IMR-90 (cell line): ENCODE measurements at regions not wholly inside any gene's neighbourhood (a gene's known extent, or its start where the extent isn't known, plus 50 kb on each side); places are given as distances from the start of the nearest gene placed in this dataset.

Experiments
- ATAC-seq: fragments of 200-7000 bp; cut with Tn5 transposase; 2 replicates; pipeline ENCODE4 v1.9.1; 2020; ENCODE audit warnings: low read depth, mild to moderate bottlenecking, moderate library complexity
- BruUV-seq: library from RNA; stranded (reverse); fragments of 400-500 nt; replicated peaks from 2 replicates; lab custom pipeline; 2021; lab: Mats Ljungman, UMichigan
- CTCF ChIA-PET: fragments of 300-600 bp; formaldehyde crosslinking; extraction: SDS; loops from one replicate; lab custom pipeline; 2021; ENCODE audit warnings: antibody characterized with exemption; lab: Yijun Ruan, JAX
- POLR2A ChIA-PET: fragments of 300-600 bp; sonication (Branson Sonifier 250); formaldehyde crosslinking; loops from one replicate; lab custom pipeline; 2022; ENCODE audit warnings: antibody characterized with exemption; ENCODE audit not compliant: unreplicated experiment; lab: Charles Lee
- DNase-seq: peaks from one replicate; pipeline ENCODE4 v3.0.0; 2013
- H2AFZ ChIP-seq: replicated peaks from 2 replicates; pipeline ENCODE3; 2013; ENCODE audit warnings: low read length, mild to moderate bottlenecking; ENCODE audit not compliant: poor library complexity
- H2AK5ac ChIP-seq: 2 replicates; pipeline ENCODE4 v1.6.1; 2013; ENCODE audit warnings: low read depth, low read length, inconsistent platforms
- H2AK9ac ChIP-seq: replicated peaks from 2 replicates; pipeline ENCODE3; 2013; ENCODE audit warnings: mild to moderate bottlenecking, low read depth, low read length, moderate library complexity; ENCODE audit not compliant: poor library complexity
- H2BK120ac ChIP-seq: 2 replicates; pipeline ENCODE4 v1.6.1; 2013; ENCODE audit warnings: low read depth, low read length, inconsistent platforms
- H2BK15ac ChIP-seq: 3 replicates; pipeline ENCODE4 v1.6.1; 2013; ENCODE audit warnings: low read depth, low read length, inconsistent platforms
- H2BK20ac ChIP-seq: 2 replicates; pipeline ENCODE4 v1.6.1; 2013; ENCODE audit warnings: low read depth, mild to moderate bottlenecking, inconsistent platforms, low read length, moderate library complexity
- H2BK5ac ChIP-seq: 2 replicates; pipeline ENCODE4 v1.6.1; 2013; ENCODE audit warnings: mild to moderate bottlenecking, low read depth, low read length, inconsistent platforms; ENCODE audit not compliant: poor library complexity, severe bottlenecking
- H3K14ac ChIP-seq: replicated peaks from 2 replicates; pipeline ENCODE4 v1.6.1; 2013; ENCODE audit warnings: low read depth, low read length, inconsistent platforms
- H3K18ac ChIP-seq: 2 replicates; pipeline ENCODE4 v1.6.1; 2013; ENCODE audit warnings: low read depth, low read length, control low read depth
- H3K23ac ChIP-seq: 2 replicates; pipeline ENCODE4 v1.6.1; 2013; ENCODE audit warnings: low read depth, low read length, inconsistent platforms
- H3K27ac ChIP-seq: 2 replicates; pipeline ENCODE4 v1.5.1; 2013; ENCODE audit warnings: mild to moderate bottlenecking, control low read depth, low read length; ENCODE audit not compliant: insufficient read depth
- H3K27me3 ChIP-seq: 2 replicates; pipeline ENCODE4 v1.6.1; 2013; ENCODE audit warnings: low read length; ENCODE audit not compliant: control insufficient read depth, insufficient read depth
- H3K36me3 ChIP-seq: 2 replicates; pipeline ENCODE4 v1.6.1; 2013; ENCODE audit warnings: low read length, mixed read lengths; ENCODE audit not compliant: control insufficient read depth, insufficient read depth
- H3K4ac ChIP-seq: 2 replicates; pipeline ENCODE4 v1.6.1; 2013; ENCODE audit warnings: low read depth, low read length, inconsistent platforms
- H3K4me1 ChIP-seq: 2 replicates; pipeline ENCODE4 v1.6.1; 2013; ENCODE audit warnings: low read length, mixed read lengths; ENCODE audit not compliant: control insufficient read depth, insufficient read depth
- H3K4me2 ChIP-seq: 2 replicates; pipeline ENCODE4 v1.6.1; 2013; ENCODE audit warnings: low read depth, mild to moderate bottlenecking, control low read depth, low read length, moderate library complexity
- H3K4me3 ChIP-seq: 2 replicates; pipeline ENCODE4 v1.5.1; 2013; ENCODE audit warnings: low read depth, mild to moderate bottlenecking, control low read depth, low read length, moderate library complexity; ENCODE audit not compliant: insufficient read depth
- H3K56ac ChIP-seq: 2 replicates; pipeline ENCODE4 v1.6.1; 2013; ENCODE audit warnings: low read length, inconsistent platforms; ENCODE audit not compliant: insufficient read depth; ENCODE audit errors: extremely low read depth
- H3K79me1 ChIP-seq, 2 experiments: 2 replicates each; pipeline ENCODE4 v1.6.1; 2013; ENCODE audit warnings: low read length in 2 of 2, inconsistent platforms in 1 of 2, low read depth in 1 of 2
- H3K9ac ChIP-seq: 2 replicates; pipeline ENCODE4 v1.6.1; 2013; ENCODE audit warnings: low read depth, low read length, control low read depth
- H3K9me1 ChIP-seq: 2 replicates; pipeline ENCODE4 v1.6.1; 2013; ENCODE audit warnings: low read length, inconsistent platforms; ENCODE audit not compliant: insufficient read depth
- H3K9me3 ChIP-seq: 2 replicates; pipeline ENCODE4 v1.6.1; 2013; ENCODE audit warnings: low read length; ENCODE audit not compliant: control insufficient read depth, insufficient read depth
- H4K20me1 ChIP-seq: 2 replicates; pipeline ENCODE4 v1.6.1; 2013; ENCODE audit warnings: low read length, inconsistent platforms; ENCODE audit not compliant: insufficient read depth
- H4K5ac ChIP-seq: 2 replicates; pipeline ENCODE4 v1.6.1; 2013; ENCODE audit warnings: mild to moderate bottlenecking, low read depth, low read length, control low read depth
- H4K8ac ChIP-seq, 2 experiments: 2 replicates each; pipeline ENCODE4 v1.6.1; 2013; ENCODE audit warnings: low read depth in 2 of 2, low read length in 2 of 2, control low read depth in 1 of 2, inconsistent platforms in 1 of 2
- H4K91ac ChIP-seq: 2 replicates; pipeline ENCODE4 v1.6.1; 2013; ENCODE audit warnings: low read depth, low read length, inconsistent platforms; ENCODE audit not compliant: insufficient read depth
- RCOR1 ChIP-seq: IDR thresholded peaks from 2 replicates; pipeline ENCODE4 v1.6.1; 2012; ENCODE audit warnings: mild to moderate bottlenecking, low read length, improper control_type of control experiment; ENCODE audit not compliant: insufficient replicate concordance
- WGBS, 2 experiments: methylation state at CpG; one replicate each; pipeline versions ENCODE4 v1.1.5 to v1.1.7; 2013; ENCODE audit warnings: missing lambda C conversion rate in 2 of 2; ENCODE audit not compliant: insufficient read length in 1 of 2; ENCODE audit errors: extremely low coverage in 2 of 2; 5-methylcytosine and 5-hydroxymethylcytosine counted together
- dilution Hi-C: fragments of 300-500 bp; cut with HindIII; formaldehyde crosslinking; loops from one replicate; pipeline ENCODE4 v1.14.3; 2018; ENCODE audit warnings: low sequenced_read_pairs; ENCODE audit not compliant: unreplicated experiment
- in situ Hi-C: fragments of 300-500 bp; cut with MboI; formaldehyde crosslinking; loops from 3 replicates; pipeline ENCODE4 v1.14.3; 2019; ENCODE audit warnings: low sequenced_read_pairs, inconsistent platforms, mixed read lengths
- intact Hi-C: fragments of 100-400 bp; cut with micrococcal nuclease; formaldehyde crosslinking; loops from 2 replicates; pipeline ENCODE4 v1.10.0; 2022

DNA sequence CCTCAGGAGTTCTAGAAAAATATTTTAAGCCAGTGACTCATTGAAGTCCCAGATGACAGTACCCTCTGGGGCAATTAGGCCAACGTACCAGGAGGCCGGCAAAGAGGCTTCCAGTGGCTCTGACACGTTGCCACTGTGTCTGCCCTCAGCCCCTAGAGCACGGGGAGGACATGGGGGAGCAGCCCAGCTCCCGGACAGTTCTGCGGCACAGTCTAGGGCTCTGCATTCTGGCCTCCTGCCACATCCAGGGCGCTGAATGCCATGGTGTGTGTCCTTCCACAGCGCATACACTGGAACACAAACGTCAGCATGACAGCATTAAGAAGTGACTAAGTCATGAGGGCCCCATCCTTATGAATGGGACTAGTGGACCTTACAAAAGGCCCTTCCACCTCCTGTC, 156.2 kb downstream of the RNASET2 start:
- Histone ChIP-seq H2AK5ac (no peak overlapping the region), H3K4me3 (no peak overlapping the region), H4K20me1 (no peaks in the 10 kb centered on the region), H3K4me2 (no peak overlapping the region), H2AK9ac (no peak overlapping the region), H3K36me3 (no peaks in the 10 kb centered on the region), H2BK20ac (no peak overlapping the region), H3K56ac (no peak overlapping the region), H2BK5ac (no peak overlapping the region), H3K9me1 (no peaks in the 10 kb centered on the region), H4K91ac (no peak overlapping the region), H3K18ac (no peak overlapping the region), H3K4me1 (no peaks in the 10 kb centered on the region), H3K27ac (no peak overlapping the region), H3K4ac (no peak overlapping the region), H2BK120ac (no peak overlapping the region), H2AFZ (no peak overlapping the region), H3K23ac (no peak overlapping the region), H3K9me3 (no peaks in the 10 kb centered on the region), H3K14ac (no peak overlapping the region), H4K5ac (no peak overlapping the region), H3K9ac (no peak overlapping the region), H4K8ac (no peak overlapping the region), H3K79me1 (no peaks in the 10 kb centered on the region), H3K27me3 (no peaks in the 10 kb centered on the region; the same call in 1 of the 2 replicates), H2BK15ac (no peak overlapping the region)
- no peak for ATAC-seq
- CTCF ChIA-PET: no interaction called here
- 39% methylated on average over 4 of the region's 9 CpGs; no CpG with 5 or more reads in 1 of the 2 experiments for WGBS, 2 experiments
- dilution Hi-C loops (no loop called here), in situ Hi-C loops (no loop called here), intact Hi-C loops (no loop called here)
- POLR2A ChIA-PET: no interaction called here
- DNase-seq: no peak
- TF ChIP-seq RCOR1: no peak
- no TSS peak for BruUV-seq
